ENCODE measurements at regions not wholly inside any gene's neighbourhood (a gene's known extent, or its start where the extent isn't known, plus 50 kb on each side); places are given as distances from the start of the nearest gene placed in this dataset.

DNA sequence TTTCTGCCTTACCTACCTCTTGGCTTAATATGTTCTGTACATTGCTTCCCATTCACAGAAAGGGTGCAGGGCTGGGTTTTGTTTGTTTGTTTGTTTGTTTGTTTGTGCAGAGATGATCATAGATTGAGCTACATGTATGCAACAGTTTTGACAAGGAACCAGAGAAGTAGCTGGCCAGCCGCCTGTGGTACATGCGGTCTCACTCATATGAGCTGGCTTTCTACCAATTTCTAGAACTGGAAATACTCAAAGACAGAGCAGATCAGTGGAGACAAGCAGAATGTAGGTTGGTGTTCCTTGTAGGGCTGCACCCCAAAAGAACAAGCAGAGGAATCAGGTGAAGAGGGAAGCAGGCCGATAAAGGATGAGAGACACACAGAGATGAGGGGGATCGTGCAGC, 502.7 kb downstream of the SOX2 start:
- BruUV-seq (replicated peaks) = no TSS peak
- CTCF ChIA-PET (ENCODE audit: unreplicated experiment) = no interaction called here
- H2AFZ ChIP-seq (ENCODE audit: low read length) = no peak overlapping the region

GRCh38 chr3:182215881-182216280, 504.2 kb downstream of the SOX2 start:
- H3K27ac ChIP-seq (ENCODE audit: low read depth, low read length, poor library complexity, severe bottlenecking) = no peak overlapping the region
- H2AFZ ChIP-seq (ENCODE audit: low read length) = no peak overlapping the region
- no peaks in the 10 kb centered on the region for H4K20me1 ChIP-seq (ENCODE audit: insufficient read depth, low read length)
- no peak overlapping the region for H3K4me2 ChIP-seq (ENCODE audit: low read length)
- no peak overlapping the region for H3K4me3 ChIP-seq (ENCODE audit: low read depth, low read length, poor library complexity, severe bottlenecking)
- TF ChIP-seq CTCF (conservative IDR thresholded peaks at IDR 0.05; ENCODE audit: low read length) (no peak), EZH2phosphoT487 (IDR thresholded peaks at IDR 0.05; ENCODE audit: borderline replicate concordance, low read depth, low read length) (no peak)
- no peaks in the 10 kb centered on the region for H3K79me2 ChIP-seq (ENCODE audit: insufficient read depth, low read depth, low read length)
- H3K4me1 ChIP-seq (ENCODE audit: insufficient read depth, low read length, poor library complexity, severe bottlenecking) = no peaks in the 10 kb centered on the region
- CTCF ChIA-PET (ENCODE audit: unreplicated experiment) = no interaction called here
- peaks cover 3% of the 10 kb centered on the region; the same call in 1 of the 2 replicates for H3K9me2 ChIP-seq (ENCODE audit: insufficient read depth, low read length)
- intact Hi-C loops (cut with micrococcal nuclease; ENCODE audit: unreplicated experiment) = no loop called here
- no TSS peak for BruUV-seq (replicated peaks)
- POLR2A ChIA-PET = interaction anchor here (0.6 to 1.3 kb wide), 2 partner anchors 22 to 451 kb away, joined by 3 read pairs; no protein-coding TSS in a partner anchor
- no peak for DNase-seq (ENCODE audit: low spot score)
- no peaks in the 10 kb centered on the region for H3K9me3 ChIP-seq (ENCODE audit: low read length)
- H3K36me3 ChIP-seq (ENCODE audit: insufficient read depth, low read length) = no peaks in the 10 kb centered on the region

More for the DNA sequence above, 502.7 kb downstream of the SOX2 start:
- Histone ChIP-seq H3K4me3 (ENCODE audit: low read depth, low read length, poor library complexity, severe bottlenecking) (no peak overlapping the region), H3K9me3 (ENCODE audit: low read length) (no peaks in the 10 kb centered on the region), H4K20me1 (ENCODE audit: insufficient read depth, low read length) (no peaks in the 10 kb centered on the region), H3K9me2 (ENCODE audit: insufficient read depth, low read length) (peaks cover 3% of the 10 kb centered on the region; the same call in 1 of the 2 replicates), H3K79me2 (ENCODE audit: insufficient read depth, low read depth, low read length) (no peaks in the 10 kb centered on the region), H3K27ac (ENCODE audit: low read depth, low read length, poor library complexity, severe bottlenecking) (no peak overlapping the region), H3K36me3 (ENCODE audit: insufficient read depth, low read length) (no peaks in the 10 kb centered on the region), H3K4me2 (ENCODE audit: low read length) (no peak overlapping the region), H3K4me1 (ENCODE audit: insufficient read depth, low read length, poor library complexity, severe bottlenecking) (no peaks in the 10 kb centered on the region)
- intact Hi-C loops (cut with micrococcal nuclease; ENCODE audit: unreplicated experiment) = no loop called here
- no peak for DNase-seq (ENCODE audit: low spot score)
- POLR2A ChIA-PET = interaction anchor here (0.8 to 1.3 kb wide), 2 partner anchors 16 to 509 kb away, joined by 3 read pairs; no protein-coding TSS in a partner anchor
- TF ChIP-seq EZH2phosphoT487 (IDR thresholded peaks at IDR 0.05; ENCODE audit: borderline replicate concordance, low read depth, low read length) (no peak), CTCF (conservative IDR thresholded peaks at IDR 0.05; ENCODE audit: low read length) (no peak)

- Histone ChIP-seq H3K27ac (ENCODE audit: low read depth, low read length, poor library complexity, severe bottlenecking) (no peak overlapping the region), H3K9me3 (ENCODE audit: low read length) (no peaks in the 10 kb centered on the region), H4K20me1 (ENCODE audit: insufficient read depth, low read length) (no peaks in the 10 kb centered on the region), H3K4me3 (ENCODE audit: low read depth, low read length, poor library complexity, severe bottlenecking) (no peak overlapping the region), H3K4me2 (ENCODE audit: low read length) (no peak overlapping the region), H3K79me2 (ENCODE audit: insufficient read depth, low read depth, low read length) (no peaks in the 10 kb centered on the region), H3K9me2 (ENCODE audit: insufficient read depth, low read length) (peaks cover 3% of the 10 kb centered on the region; the same call in 1 of the 2 replicates), H3K36me3 (ENCODE audit: insufficient read depth, low read length) (no peaks in the 10 kb centered on the region), H3K4me1 (ENCODE audit: insufficient read depth, low read length, poor library complexity, severe bottlenecking) (no peaks in the 10 kb centered on the region), H2AFZ (ENCODE audit: low read length) (no peak overlapping the region)
- intact Hi-C loops (cut with micrococcal nuclease; ENCODE audit: unreplicated experiment) = no loop called here
- POLR2A ChIA-PET = no interaction called here
- DNase-seq (ENCODE audit: low spot score) = no peak
- TF ChIP-seq CTCF (conservative IDR thresholded peaks at IDR 0.05; ENCODE audit: low read length) (no peak), EZH2phosphoT487 (IDR thresholded peaks at IDR 0.05; ENCODE audit: borderline replicate concordance, low read depth, low read length) (no peak)
- CTCF ChIA-PET (ENCODE audit: unreplicated experiment) = no interaction called here
- BruUV-seq (replicated peaks) = no TSS peak
Observed at GRCh38 chr3:182216311-182216970, 504.7 kb downstream of the SOX2 start.
